Natural killer cell treated with Interleukin-12 subunit alpha and Interleukin-12 subunit beta and Interleukin-15 and Interleukin-18, amount 100 ng/mL, for 72 hours (primary cell): ENCODE measurements at regions not wholly inside any gene's neighbourhood (a gene's known extent, or its start where the extent isn't known, plus 50 kb on each side); places are given as distances from the start of the nearest gene placed in this dataset.

Experiments
- ATAC-seq, 2 donors: fragments of 150-1000 bp; cut with Tn5 transposase in 1 of 2; sonication (Bioruptor Pico), chemical (Tn5 transposase) in 1 of 2; 2 replicates each; pipeline ENCODE4 v1.10.0; 2021
- DNase-seq: peaks from one replicate; pipeline ENCODE4 v3.0.0; 2022; ENCODE audit warnings: low spot score
- H3K27ac Mint-ChIP-seq, 2 donors: 1 replicate in 1 of 2; 2 replicates in 1 of 2; pipeline ENCODE4 v1.8.0; 2022; ENCODE audit warnings: mixed read lengths in 2 of 2, mild to moderate bottlenecking in 1 of 2, moderate library complexity in 1 of 2
- H3K27me3 Mint-ChIP-seq, 2 donors: 1 replicate in 1 of 2; 2 replicates in 1 of 2; pipeline ENCODE4 v1.8.0; 2022; ENCODE audit warnings: mixed read lengths in 2 of 2
- H3K36me3 Mint-ChIP-seq: one replicate; pipeline ENCODE4 v1.8.0; 2022; ENCODE audit warnings: mixed read lengths
- H3K4me1 Mint-ChIP-seq, 2 donors: 1 replicate in 1 of 2; 2 replicates in 1 of 2; pipeline ENCODE4 v1.8.0; 2022; ENCODE audit warnings: low read depth in 2 of 2, mixed read lengths in 2 of 2, mild to moderate bottlenecking in 1 of 2
- H3K4me3 Mint-ChIP-seq: one replicate; pipeline ENCODE4 v1.8.0; 2022; ENCODE audit warnings: mixed read lengths
- H3K9me3 Mint-ChIP-seq: 2 replicates; pipeline ENCODE4 v1.8.0; 2022; ENCODE audit warnings: mixed read lengths

DNA sequence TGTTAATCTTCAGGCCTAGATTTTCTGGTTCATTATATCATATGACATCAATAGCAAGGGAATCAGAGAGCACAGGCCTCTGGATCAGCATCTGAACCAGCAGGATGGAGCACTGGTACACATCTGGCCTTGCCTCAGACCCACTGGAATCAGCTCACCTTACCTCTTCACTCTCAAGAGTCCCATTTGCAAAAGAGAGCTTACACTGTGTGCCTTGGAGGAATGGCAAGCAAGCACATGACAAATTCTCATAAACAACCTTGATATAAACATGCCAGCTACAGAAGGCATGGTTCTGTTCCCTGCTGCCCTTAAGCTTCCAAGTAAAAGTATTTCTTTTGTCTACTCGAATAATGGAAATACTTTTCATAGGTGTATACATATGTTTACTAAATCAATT lies 128.6 kb upstream of the CPM start:
- Mint-ChIP-seq H3K36me3 (no peaks in the 10 kb centered on the region), H3K4me1 (peaks cover 0 to 4% of the 10 kb centered on the region in 2 donors), H3K4me3 (no peak overlapping the region), H3K27ac (no peak overlapping the region), H3K27me3 (peaks cover 5 to 6% of the 10 kb centered on the region in 2 donors), H3K9me3 (no peaks in the 10 kb centered on the region)
- ATAC-seq (no peak), DNase-seq (no peak)

DNA sequence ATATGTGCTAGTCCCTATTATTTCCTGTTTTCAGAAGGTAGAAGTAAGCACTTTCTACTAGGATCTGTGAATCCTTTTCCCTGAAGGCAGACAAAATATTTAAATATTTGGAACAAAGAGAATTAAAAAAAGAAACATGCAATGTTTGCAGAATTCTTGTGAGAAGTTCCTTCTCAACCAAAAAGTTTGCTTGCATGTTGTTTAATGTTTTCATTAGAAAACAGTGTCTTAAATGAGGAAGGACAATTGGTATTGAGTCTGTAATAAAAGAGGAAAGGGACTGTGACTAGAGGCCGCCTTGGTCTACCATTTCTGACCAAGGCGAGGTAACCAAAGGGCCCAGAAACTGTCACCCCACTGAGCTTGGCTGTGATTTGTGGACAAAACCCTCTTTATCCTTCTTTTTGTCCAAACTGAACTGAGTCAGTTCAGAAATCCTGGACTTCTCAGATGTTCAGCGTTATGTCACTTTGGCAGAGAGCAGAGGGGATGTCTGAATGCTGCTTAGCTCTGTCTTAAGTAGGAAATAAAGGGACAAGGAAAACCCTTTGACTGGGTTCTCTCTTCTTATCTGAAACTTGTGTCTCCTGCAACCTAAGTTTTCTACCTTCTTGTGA lies 129.8 kb upstream of the CPM start:
- no peaks in the 10 kb centered on the region for H3K36me3 Mint-ChIP-seq
- peaks cover 5 to 6% of the 10 kb centered on the region in 2 donors for H3K27me3 Mint-ChIP-seq
- DNase-seq (no peak), ATAC-seq (no peak)
- H3K4me1 Mint-ChIP-seq, result peaks cover 0 to 4% of the 10 kb centered on the region in 2 donors
- no peak overlapping the region for H3K27ac Mint-ChIP-seq
- H3K4me3 Mint-ChIP-seq, result no peak overlapping the region
- no peaks in the 10 kb centered on the region for H3K9me3 Mint-ChIP-seq

DNA sequence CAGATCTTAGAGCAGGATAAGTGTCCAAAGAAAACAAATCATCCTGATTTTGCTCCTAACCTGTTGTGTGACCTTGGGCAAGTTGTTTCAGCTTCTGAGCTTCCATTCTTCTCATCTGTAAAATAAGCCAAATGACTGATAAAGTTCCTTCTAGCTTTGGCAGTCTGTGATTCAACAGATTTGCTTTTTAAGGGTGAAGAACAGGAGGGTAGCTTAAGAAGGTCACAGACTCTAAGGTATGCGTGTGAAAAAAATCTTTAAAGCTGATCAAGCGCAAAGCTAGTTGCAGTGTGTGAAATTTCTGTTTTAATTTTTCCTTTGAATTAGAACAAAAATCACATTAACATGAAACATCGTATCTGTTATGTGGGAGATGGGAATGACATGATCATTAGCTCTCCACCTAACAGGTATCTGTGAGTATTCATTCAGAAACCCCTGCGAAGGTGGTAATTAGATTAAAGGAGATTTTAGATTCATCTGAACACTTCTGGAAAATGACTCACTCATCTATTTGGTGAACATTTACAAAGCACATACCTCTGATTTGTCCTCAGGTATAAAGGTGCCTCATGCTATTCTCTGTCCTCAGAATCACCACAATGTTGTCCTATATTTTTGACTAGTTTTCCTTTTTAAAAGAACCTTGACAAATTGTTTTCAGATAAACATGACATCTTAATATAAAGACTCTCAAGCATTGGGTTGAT lies 131.9 kb upstream of the CPM start:
- DNase-seq, result no peak
- H3K4me1 Mint-ChIP-seq, result peaks cover 0 to 4% of the 10 kb centered on the region in 2 donors
- H3K27ac Mint-ChIP-seq, result no peak overlapping the region
- no peak for ATAC-seq
- H3K36me3 Mint-ChIP-seq, result no peaks in the 10 kb centered on the region
- H3K27me3 Mint-ChIP-seq, result peaks cover 0 to 3% of the 10 kb centered on the region in 2 donors
- no peak overlapping the region for H3K4me3 Mint-ChIP-seq
- no peaks in the 10 kb centered on the region for H3K9me3 Mint-ChIP-seq

DNA sequence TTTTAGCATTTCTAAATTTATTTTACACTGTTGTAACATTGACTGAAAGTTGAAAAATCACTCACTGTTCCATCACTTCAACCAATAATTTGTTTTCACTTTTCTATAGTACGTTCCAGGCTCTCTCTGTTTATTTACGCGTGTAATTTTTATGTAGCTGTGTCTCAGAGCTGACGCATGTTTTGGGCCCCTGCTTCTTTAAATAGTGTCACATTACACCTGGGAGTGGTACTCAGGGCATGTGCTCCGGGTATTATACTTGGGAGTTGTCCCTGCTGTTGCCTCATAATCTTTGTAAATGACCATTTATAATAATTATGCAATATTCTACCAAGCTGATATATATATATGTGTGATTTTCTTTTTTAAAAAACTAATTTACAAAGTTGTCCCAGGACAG lies 132.8 kb upstream of the CPM start:
- peaks cover 0 to 4% of the 10 kb centered on the region in 2 donors for H3K4me1 Mint-ChIP-seq
- no peaks in the 10 kb centered on the region for H3K9me3 Mint-ChIP-seq
- H3K27ac Mint-ChIP-seq, result no peak overlapping the region
- H3K4me3 Mint-ChIP-seq, result no peak overlapping the region
- peaks cover 0 to 3% of the 10 kb centered on the region in 2 donors for H3K27me3 Mint-ChIP-seq
- ATAC-seq (no peak), DNase-seq (no peak)
- no peaks in the 10 kb centered on the region for H3K36me3 Mint-ChIP-seq

DNA sequence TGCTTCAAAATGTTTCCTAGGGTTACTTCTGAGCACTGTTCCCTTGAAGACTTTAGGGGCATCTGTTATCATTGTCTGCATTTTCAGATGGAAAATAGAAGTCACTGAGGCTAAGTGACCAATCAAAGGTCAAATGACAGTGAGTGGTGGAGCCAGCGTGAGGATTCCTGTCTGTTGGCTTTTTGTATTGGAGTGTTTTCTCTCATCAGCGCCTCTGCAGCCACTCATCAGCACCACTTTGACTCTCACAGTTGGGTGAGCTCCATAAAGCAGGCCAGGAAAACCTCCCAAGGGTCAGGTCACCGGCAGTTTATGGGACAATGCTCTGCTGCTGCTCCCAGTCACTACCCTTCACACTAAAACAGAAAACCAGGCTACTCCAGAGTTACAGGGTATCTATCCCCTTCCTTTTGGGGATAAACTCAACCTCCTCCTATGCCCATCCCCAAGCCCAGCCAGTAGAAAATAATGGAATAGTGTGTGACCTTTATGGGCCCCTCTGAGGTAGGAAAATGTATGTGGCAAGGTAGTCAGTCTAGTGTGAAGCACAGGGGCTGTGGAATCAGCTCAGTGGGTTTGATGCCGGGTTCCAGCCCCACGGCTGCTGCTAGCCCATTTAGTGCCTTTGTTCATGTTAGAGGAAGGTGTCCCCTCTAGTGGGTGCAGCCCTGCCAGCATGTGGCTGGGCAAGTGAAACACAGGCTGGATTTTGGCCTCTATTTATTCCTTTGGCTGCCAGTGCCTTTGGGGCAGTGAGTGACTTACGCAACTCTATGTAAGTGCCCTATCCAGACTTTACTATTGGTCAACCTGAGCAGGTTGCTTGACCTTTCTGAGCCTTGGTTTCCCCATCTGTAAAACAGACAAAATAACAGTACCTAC lies 133.8 kb upstream of the CPM start:
- H3K27me3 Mint-ChIP-seq, result peaks cover 0 to 3% of the 10 kb centered on the region in 2 donors
- DNase-seq, result no peak
- ATAC-seq, result no peak
- H3K36me3 Mint-ChIP-seq, result no peaks in the 10 kb centered on the region
- H3K9me3 Mint-ChIP-seq, result no peaks in the 10 kb centered on the region
- no peak overlapping the region for H3K4me3 Mint-ChIP-seq
- H3K27ac Mint-ChIP-seq, result no peak overlapping the region
- H3K4me1 Mint-ChIP-seq, result peaks cover 0 to 4% of the 10 kb centered on the region in 2 donors

DNA sequence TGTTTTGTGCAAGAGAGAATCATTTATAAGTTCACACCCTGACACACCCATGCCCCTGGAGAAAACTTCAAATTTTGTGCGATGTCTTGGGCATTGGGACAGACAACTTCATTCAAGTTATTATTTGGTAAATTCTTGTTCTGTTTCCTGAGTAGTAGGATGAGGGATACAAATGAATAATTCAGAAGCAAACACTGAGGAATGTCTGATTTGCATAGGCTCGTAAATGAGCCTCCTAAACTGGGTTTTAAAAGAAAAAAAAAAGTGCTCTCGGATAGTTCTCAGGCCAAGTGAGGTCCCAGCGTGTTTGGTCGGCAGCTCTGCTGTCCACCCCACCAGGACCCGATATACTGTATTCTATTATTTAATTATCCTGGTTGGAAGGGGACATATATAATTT lies 134.7 kb upstream of the CPM start:
- no peak for DNase-seq
- H3K4me3 Mint-ChIP-seq, result no peak overlapping the region
- H3K9me3 Mint-ChIP-seq, result no peaks in the 10 kb centered on the region
- no peak overlapping the region for H3K27ac Mint-ChIP-seq
- ATAC-seq, result no peak
- peaks cover 0 to 3% of the 10 kb centered on the region in 2 donors for H3K27me3 Mint-ChIP-seq
- no peaks in the 10 kb centered on the region for H3K36me3 Mint-ChIP-seq
- peaks cover 0 to 4% of the 10 kb centered on the region in 2 donors for H3K4me1 Mint-ChIP-seq

DNA sequence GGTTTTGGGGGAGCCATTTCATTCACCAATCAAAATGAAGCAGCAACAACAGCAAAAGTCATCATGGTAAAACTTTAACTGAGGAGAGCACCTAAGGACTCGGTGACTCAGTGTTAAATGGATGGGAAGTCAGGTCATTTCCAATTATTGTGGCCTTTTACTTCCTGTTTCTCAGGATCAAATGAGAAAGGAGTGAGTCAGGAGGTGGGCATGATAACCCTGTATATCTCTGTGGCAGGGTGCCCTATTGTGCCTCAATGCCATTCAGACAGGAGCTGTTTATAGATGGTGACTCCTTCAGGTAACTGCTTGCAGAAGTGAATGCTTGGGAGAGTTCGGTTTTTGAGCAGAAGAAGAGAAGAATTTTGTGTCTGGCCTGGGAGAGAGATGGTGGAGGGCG lies 135.5 kb upstream of the CPM start:
- no peaks in the 10 kb centered on the region for H3K9me3 Mint-ChIP-seq
- DNase-seq, result no peak
- peaks cover 6 to 8% of the 10 kb centered on the region in 2 donors for H3K27me3 Mint-ChIP-seq
- no peaks in the 10 kb centered on the region for H3K36me3 Mint-ChIP-seq
- no peak overlapping the region for H3K4me3 Mint-ChIP-seq
- ATAC-seq, result peak in 1 of 2 donors; percentile 36
- H3K27ac Mint-ChIP-seq, result no peak overlapping the region
- H3K4me1 Mint-ChIP-seq, result peaks cover 0 to 4% of the 10 kb centered on the region in 2 donors

DNA sequence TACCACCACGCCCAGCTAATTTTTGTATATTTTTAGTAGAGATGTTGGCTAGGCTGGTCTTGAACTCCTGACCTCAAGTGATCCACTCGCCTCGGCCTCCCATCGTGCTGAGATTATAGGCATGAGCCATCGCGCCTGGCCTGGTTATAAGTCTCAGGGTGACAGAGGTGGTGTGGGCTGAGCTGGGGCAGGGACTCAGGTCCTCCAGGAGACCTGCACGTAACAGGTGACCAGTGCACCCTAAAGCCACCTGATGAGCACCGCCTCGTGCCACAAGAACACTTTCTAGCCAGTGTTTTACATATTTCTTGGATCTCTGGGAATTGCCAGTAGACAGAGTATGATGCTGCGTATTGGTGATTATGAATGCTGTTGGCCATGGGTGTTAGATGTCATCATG lies 136.5 kb upstream of the CPM start:
- no peak for DNase-seq
- Mint-ChIP-seq H3K27me3 (peaks cover 12 to 13% of the 10 kb centered on the region in 2 donors), H3K4me1 (peaks cover 0 to 4% of the 10 kb centered on the region in 2 donors), H3K9me3 (no peaks in the 10 kb centered on the region), H3K27ac (no peak overlapping the region), H3K36me3 (no peaks in the 10 kb centered on the region), H3K4me3 (no peak overlapping the region)
- no peak for ATAC-seq

DNA sequence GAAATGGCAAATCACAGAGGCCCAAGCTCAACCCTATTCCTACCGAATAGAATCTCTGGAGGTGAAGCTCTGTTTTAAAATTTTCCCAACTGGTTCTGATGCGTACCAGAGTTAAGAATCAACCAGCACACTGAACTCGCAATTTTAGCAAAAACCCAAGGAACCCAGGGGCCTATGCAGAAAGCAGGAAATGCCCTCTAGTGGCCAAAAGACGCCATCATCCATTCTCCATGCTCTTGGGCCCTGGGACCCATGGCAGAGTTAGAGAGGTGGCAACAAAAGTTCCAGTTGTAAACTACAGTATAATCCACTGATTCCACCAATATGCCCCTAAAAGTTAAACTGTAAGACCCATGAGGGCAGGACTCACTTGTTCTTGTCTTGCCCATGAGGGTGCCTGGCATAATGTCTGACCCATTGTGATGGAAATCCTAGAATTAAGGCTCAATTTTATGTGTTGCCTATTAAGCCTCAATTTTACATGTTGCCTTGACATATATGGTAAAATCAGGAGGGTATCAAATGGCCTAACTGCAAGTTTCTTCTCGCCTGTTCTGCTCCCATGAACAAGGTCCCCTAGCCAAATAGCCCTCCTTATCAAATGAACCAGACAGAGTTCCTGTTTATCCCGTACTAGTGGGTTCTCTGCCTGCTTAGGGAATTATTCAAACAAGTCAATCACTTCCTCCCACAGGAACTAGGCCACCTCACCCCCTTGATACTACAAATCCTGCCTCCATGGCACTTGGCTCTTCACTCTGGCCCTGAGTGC lies 137.5 kb upstream of the CPM start:
- no peak overlapping the region for H3K4me3 Mint-ChIP-seq
- H3K27ac Mint-ChIP-seq, result no peak overlapping the region
- H3K9me3 Mint-ChIP-seq, result no peaks in the 10 kb centered on the region
- peaks cover 0 to 4% of the 10 kb centered on the region in 2 donors for H3K4me1 Mint-ChIP-seq
- H3K27me3 Mint-ChIP-seq, result peaks cover 15 to 16% of the 10 kb centered on the region in 2 donors
- ATAC-seq (peak; percentile 73 to 79), DNase-seq (no peak)
- H3K36me3 Mint-ChIP-seq, result no peaks in the 10 kb centered on the region

DNA sequence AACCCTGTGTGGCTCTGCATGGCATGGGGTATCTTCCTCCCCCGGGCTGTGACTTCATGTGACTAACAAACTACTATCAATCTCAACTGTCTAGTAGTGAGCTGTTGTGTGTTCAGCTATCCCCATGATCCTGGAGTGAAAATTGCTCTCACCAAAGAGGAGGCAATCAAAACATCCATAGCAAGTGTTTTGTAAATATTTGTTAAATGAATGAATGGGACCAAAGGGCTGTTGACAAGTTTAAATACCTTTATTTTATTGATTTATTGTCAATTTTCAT lies 138.1 kb upstream of the CPM start:
- Mint-ChIP-seq H3K36me3 (no peaks in the 10 kb centered on the region), H3K4me3 (no peak overlapping the region), H3K9me3 (no peaks in the 10 kb centered on the region), H3K27me3 (peaks cover 19 to 21% of the 10 kb centered on the region in 2 donors), H3K27ac (no peak overlapping the region), H3K4me1 (peaks cover 0 to 4% of the 10 kb centered on the region in 2 donors)
- DNase-seq (no peak), ATAC-seq (no peak)

DNA sequence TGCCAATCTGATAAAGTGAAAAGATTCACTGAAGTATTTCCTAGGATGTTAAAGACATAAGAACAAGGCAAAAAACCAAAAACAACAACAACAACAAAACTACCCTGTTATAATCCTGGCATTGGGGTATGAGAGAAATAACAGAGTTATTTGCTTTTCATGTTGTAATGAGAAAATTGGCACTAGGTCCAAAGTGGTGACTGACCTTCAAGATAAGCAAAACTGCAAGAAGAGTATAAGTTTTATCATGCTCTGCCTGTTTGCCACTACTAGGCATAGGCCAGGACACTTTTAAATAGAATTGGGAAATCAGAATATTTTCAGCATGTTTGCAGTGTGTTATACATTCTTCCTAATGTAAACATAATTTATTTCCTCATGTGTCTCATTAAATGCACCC lies 140.1 kb upstream of the CPM start:
- Mint-ChIP-seq H3K4me3 (no peak overlapping the region), H3K4me1 (peaks cover 0 to 4% of the 10 kb centered on the region in 2 donors), H3K9me3 (no peaks in the 10 kb centered on the region), H3K36me3 (no peaks in the 10 kb centered on the region), H3K27ac (no peak overlapping the region), H3K27me3 (peaks cover 24 to 39% of the 10 kb centered on the region in 2 donors)
- DNase-seq, result no peak
- ATAC-seq, result no peak

DNA sequence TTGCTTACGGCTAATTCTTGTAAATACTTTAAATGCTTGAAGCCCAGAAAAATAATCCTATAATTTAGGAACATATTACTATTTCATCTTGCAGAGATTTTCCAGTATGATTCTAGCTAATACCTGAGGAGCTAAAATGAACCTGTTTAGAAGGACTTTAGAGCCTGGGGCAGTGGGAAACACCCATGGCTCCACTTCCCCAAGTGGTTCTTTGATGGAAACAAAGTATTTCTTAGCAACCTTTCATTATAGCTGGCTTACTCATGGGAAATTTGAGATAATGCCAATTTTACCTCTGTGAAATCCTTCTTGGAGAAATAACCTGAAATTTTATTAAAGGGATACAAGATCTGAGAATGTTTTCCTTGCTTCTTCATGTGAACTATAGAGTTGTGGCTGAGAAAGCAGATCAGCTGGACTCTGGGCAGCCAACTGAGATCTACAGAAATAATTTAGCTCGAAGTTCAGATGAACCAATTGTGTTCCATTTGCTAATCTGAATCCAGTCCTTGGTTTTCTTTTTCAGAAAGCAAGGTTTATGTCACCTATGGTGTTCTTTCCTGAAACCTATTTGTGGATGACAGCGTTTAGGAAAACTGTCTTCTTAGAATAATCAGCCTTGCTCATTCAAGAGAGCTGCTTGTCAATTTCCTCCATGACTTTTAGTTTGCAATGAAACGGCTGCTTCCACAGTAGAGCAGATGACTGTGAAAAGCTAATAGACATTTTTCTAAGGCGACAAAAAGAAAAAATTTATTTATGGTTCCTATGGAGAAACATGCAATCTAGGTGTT lies 141.8 kb upstream of the CPM start:
- H3K27me3 Mint-ChIP-seq, result peaks cover 21 to 39% of the 10 kb centered on the region in 2 donors

DNA sequence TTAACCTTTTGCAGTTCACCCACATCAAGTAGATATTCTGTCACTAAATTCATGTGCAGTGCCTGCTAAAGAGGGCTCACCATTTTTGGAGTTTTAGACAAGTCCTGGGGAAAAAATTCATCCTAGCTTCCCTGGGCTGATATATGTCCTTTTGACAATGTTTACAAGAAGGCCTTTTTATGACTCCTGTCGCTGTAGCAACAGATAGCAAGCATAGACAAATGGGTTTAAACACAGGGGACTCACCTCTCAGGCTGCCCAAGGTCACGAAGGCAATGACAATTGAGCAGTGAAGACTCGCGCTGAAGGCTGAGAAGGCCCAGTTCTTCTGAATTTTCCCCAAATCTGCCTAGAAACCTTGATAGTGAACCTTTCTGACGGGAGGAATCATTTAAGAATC lies 150.7 kb upstream of the CPM start:
- ATAC-seq (no peak), DNase-seq (no peak)
- no peaks in the 10 kb centered on the region for H3K9me3 Mint-ChIP-seq
- no peaks in the 10 kb centered on the region for H3K4me1 Mint-ChIP-seq
- peaks cover 5 to 30% of the 10 kb centered on the region in 2 donors for H3K27me3 Mint-ChIP-seq
- no peak overlapping the region for H3K27ac Mint-ChIP-seq
- no peaks in the 10 kb centered on the region for H3K36me3 Mint-ChIP-seq
- H3K4me3 Mint-ChIP-seq, result no peak overlapping the region

More for the DNA sequence above, 141.8 kb upstream of the CPM start:
- H3K4me1 Mint-ChIP-seq, result no peaks in the 10 kb centered on the region
- H3K27ac Mint-ChIP-seq, result no peak overlapping the region
- ATAC-seq, result no peak
- no peaks in the 10 kb centered on the region for H3K9me3 Mint-ChIP-seq
- no peak for DNase-seq
- no peak overlapping the region for H3K4me3 Mint-ChIP-seq
- no peaks in the 10 kb centered on the region for H3K36me3 Mint-ChIP-seq
